ENCODE measurements at regions not wholly inside any gene's neighbourhood (a gene's known extent, or its start where the extent isn't known, plus 50 kb on each side); places are given as distances from the start of the nearest gene placed in this dataset.

GRCh38 chr15:61534986-61535385 is 305.9 kb upstream of the RORA start:
- Histone ChIP-seq H3K4me1 (ENCODE audit: insufficient read depth, low read length) (no peaks in the 10 kb centered on the region), H3K36me3 (ENCODE audit: insufficient read depth, low read length) (no peaks in the 10 kb centered on the region), H3K9ac (ENCODE audit: low read depth, low read length) (no peak overlapping the region), H3K9me3 (ENCODE audit: control insufficient read depth, insufficient read depth, low read length) (no peaks in the 10 kb centered on the region)

DNA sequence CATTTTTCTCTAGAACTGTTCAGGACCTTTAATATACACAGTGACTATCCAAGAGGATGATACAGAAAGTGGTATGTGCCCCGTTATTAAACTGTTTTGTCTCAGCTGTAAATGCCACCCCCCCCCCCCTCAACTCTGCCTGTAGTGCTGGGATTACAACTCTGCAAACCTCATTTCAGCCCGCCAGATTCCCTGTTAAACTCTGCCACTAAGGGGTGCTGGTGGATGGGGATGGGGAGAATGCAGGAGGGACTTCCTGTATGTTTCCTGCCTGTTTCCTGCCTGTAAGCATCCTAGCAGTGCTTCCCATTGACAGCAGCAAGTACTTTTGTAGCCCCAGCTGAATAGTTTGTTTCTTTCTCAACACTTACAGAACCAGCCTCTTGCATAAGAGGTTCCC is 301.7 kb upstream of the RORA start:
- Histone ChIP-seq H3K4me1 (ENCODE audit: insufficient read depth, low read length) (peaks cover 6% of the 10 kb centered on the region; the same call in 1 of the 2 replicates), H3K9ac (ENCODE audit: low read depth, low read length) (no peak overlapping the region), H3K9me3 (ENCODE audit: control insufficient read depth, insufficient read depth, low read length) (no peaks in the 10 kb centered on the region)

GRCh38 chr15:61528581-61528910 is 299.4 kb upstream of the RORA start:
- peaks cover 6% of the 10 kb centered on the region; the same call in 1 of the 2 replicates for H3K4me1 ChIP-seq (ENCODE audit: insufficient read depth, low read length)
- H3K36me3 ChIP-seq (ENCODE audit: insufficient read depth, low read length): no peaks in the 10 kb centered on the region
- H3K9me3 ChIP-seq (ENCODE audit: control insufficient read depth, insufficient read depth, low read length): no peaks in the 10 kb centered on the region
- H3K9ac ChIP-seq (ENCODE audit: low read depth, low read length): no peak overlapping the region

More for the DNA sequence above, 301.7 kb upstream of the RORA start:
- no peaks in the 10 kb centered on the region for H3K36me3 ChIP-seq (ENCODE audit: insufficient read depth, low read length)

DNA sequence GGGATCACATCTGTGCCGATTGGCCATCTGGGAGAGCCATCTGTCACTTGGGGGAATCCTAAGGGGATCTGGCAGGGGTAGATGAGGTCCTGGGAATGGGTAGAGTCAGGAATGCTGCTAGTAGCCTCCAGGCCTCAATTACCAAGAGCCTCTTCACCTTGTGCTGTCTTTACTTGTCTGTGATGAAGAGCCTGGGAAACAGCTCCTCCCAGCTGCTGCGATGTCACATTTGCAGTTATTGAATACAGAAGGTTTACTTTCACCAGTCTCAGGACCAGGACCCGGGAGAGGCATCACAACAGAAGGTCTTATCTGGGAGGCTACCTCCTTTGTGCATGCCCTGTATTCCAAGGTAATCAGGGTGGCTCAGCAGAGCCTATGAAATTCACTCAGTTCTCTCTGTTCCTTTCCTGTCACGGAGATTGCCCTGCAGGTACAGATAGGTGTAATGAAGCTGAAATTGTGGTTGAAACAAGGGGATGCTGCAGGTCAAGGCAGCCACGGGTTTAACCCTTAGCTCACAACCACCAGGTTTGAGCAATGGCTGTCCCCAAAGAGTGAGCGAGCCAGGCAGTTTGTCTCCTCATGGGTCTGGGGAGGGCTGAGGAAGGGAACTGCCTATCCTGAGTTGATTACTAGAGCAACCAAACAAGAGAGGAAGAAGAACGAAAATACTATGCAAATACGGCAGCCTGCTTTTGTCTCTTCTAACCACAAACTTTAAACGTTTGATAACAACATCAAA is 298.9 kb upstream of the RORA start:
- no peak overlapping the region for H3K9ac ChIP-seq (ENCODE audit: low read depth, low read length)

DNA sequence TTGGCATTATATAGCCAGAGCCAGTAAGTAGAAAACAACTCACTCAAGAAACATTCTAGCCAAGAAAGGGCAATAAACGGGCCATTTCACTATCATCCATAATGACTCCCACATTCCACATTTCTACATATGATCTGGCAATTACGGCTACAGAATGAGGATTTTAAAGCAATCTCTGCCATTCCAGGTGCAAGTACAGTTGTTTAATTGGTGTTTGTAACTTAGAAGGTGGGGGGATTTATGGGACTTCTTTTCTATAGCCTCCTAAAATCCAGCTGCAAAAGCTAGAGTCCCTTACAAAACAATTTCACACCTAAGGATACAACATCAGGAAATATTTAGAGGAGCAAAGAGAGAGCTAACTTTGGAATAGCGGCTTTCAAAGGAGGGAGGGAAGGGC is 295.4 kb upstream of the RORA start:
- Histone ChIP-seq H3K9me3 (ENCODE audit: control insufficient read depth, insufficient read depth, low read length) (no peaks in the 10 kb centered on the region), H3K36me3 (ENCODE audit: insufficient read depth, low read length) (no peaks in the 10 kb centered on the region), H3K9ac (ENCODE audit: low read depth, low read length) (no peak overlapping the region), H3K4me1 (ENCODE audit: insufficient read depth, low read length) (peaks cover 6% of the 10 kb centered on the region; the same call in 1 of the 2 replicates)

More for the DNA sequence above, 298.9 kb upstream of the RORA start:
- Histone ChIP-seq H3K9me3 (ENCODE audit: control insufficient read depth, insufficient read depth, low read length) (no peaks in the 10 kb centered on the region), H3K4me1 (ENCODE audit: insufficient read depth, low read length) (peaks cover 6% of the 10 kb centered on the region; the same call in 1 of the 2 replicates), H3K36me3 (ENCODE audit: insufficient read depth, low read length) (no peaks in the 10 kb centered on the region)

- Histone ChIP-seq H3K9me3 (ENCODE audit: control insufficient read depth, insufficient read depth, low read length) (no peaks in the 10 kb centered on the region), H3K9ac (ENCODE audit: low read depth, low read length) (no peak overlapping the region), H3K36me3 (ENCODE audit: insufficient read depth, low read length) (no peaks in the 10 kb centered on the region), H3K4me1 (ENCODE audit: insufficient read depth, low read length) (peaks cover 6% of the 10 kb centered on the region; the same call in 1 of the 2 replicates)
Observed at GRCh38 chr15:61524086-61524485, 295.0 kb upstream of the RORA start.

GRCh38 chr15:61522411-61522810 is 293.3 kb upstream of the RORA start:
- Histone ChIP-seq H3K9ac (ENCODE audit: low read depth, low read length) (no peak overlapping the region), H3K9me3 (ENCODE audit: control insufficient read depth, insufficient read depth, low read length) (no peaks in the 10 kb centered on the region), H3K36me3 (ENCODE audit: insufficient read depth, low read length) (no peaks in the 10 kb centered on the region), H3K4me1 (ENCODE audit: insufficient read depth, low read length) (no peaks in the 10 kb centered on the region)

DNA sequence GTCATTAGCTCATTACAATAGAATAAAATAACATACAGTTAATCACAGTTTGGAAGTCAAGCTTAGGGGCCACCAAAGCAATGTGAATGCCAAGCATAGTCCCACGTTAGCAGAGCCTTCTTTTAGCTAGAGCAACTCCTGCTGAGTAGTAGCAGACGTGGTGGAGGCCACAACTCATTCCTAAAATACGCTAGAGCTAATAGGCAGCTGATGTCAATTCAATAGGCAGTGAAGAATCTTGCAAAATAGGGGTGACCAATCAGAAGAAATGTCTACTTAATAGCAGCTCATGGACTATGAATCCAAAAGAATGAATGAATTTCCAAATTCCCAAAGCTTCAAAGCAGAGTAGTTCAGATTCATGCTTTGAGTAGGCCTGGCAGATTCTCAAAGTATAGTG is 292.9 kb upstream of the RORA start:
- no peaks in the 10 kb centered on the region for H3K4me1 ChIP-seq (ENCODE audit: insufficient read depth, low read length)
- H3K9ac ChIP-seq (ENCODE audit: low read depth, low read length): no peak overlapping the region
- H3K9me3 ChIP-seq (ENCODE audit: control insufficient read depth, insufficient read depth, low read length): no peaks in the 10 kb centered on the region
- H3K36me3 ChIP-seq (ENCODE audit: insufficient read depth, low read length): no peaks in the 10 kb centered on the region

- no peaks in the 10 kb centered on the region for H3K9me3 ChIP-seq (ENCODE audit: control insufficient read depth, insufficient read depth, low read length)
- no peaks in the 10 kb centered on the region for H3K36me3 ChIP-seq (ENCODE audit: insufficient read depth, low read length)
- no peak overlapping the region for H3K9ac ChIP-seq (ENCODE audit: low read depth, low read length)
- no peaks in the 10 kb centered on the region for H3K4me1 ChIP-seq (ENCODE audit: insufficient read depth, low read length)
Observed at GRCh38 chr15:61519296-61519695, 290.2 kb upstream of the RORA start.

DNA sequence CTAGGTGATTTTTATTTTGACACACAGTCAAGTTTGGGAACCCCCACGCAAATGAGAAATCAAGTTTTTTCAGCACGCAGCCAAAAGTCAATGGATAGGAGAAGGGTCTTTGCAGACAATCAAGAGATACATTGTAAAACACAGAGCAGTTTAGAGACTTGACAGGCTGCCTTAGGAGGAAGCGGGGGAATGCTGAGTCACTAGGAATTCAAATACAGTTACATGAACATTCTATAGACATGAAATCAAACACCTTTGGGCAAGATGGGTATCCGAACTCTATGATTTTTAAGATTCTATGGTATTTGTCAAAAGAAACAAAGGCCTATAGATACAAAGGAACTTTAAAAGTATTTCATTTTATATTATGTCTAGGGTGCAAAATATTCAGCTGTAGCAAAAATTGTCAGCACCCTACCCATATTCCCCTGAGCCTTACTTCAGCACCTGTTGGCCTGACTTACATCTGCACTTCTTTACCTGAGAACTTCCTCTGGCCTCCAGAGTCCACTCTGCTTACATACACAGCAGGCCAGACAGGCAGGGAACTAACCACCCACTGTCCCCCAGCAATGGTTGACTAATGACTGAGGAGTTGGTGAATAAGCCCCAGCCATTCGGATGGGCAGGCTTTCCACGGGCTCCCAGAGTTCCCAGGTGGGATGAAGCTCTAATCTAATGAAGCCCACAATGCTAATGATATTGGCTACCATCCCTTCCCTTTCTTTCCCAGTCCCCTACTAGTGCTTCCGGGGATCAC is 289.3 kb upstream of the RORA start:
- Histone ChIP-seq H3K9ac (ENCODE audit: low read depth, low read length) (no peak overlapping the region), H3K9me3 (ENCODE audit: control insufficient read depth, insufficient read depth, low read length) (no peaks in the 10 kb centered on the region), H3K36me3 (ENCODE audit: insufficient read depth, low read length) (no peaks in the 10 kb centered on the region), H3K4me1 (ENCODE audit: insufficient read depth, low read length) (no peaks in the 10 kb centered on the region)

GRCh38 chr15:61517776-61518175 is 288.7 kb upstream of the RORA start:
- Histone ChIP-seq H3K4me1 (ENCODE audit: insufficient read depth, low read length) (no peaks in the 10 kb centered on the region), H3K9ac (ENCODE audit: low read depth, low read length) (no peak overlapping the region), H3K36me3 (ENCODE audit: insufficient read depth, low read length) (no peaks in the 10 kb centered on the region), H3K9me3 (ENCODE audit: control insufficient read depth, insufficient read depth, low read length) (no peaks in the 10 kb centered on the region)

DNA sequence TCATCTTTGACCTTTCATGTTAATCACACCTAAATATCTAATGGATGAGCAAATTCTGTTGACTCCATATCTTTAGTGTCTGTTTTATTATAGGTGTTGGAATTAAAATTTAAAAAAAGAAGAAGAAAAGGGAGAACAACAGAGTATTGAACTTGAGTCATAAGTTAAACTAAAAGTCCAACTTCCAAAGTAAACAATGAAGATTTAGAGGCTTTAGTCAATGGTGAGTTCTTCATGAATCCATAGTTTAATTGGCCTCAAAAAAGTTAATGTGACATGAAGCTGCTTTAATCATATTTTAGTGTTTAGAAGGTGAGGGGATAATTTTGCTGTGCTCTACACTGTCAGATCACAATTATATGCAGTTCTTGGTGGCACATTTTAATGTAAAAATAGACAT is 288.2 kb upstream of the RORA start:
- no peaks in the 10 kb centered on the region for H3K36me3 ChIP-seq (ENCODE audit: insufficient read depth, low read length)
- no peak overlapping the region for H3K9ac ChIP-seq (ENCODE audit: low read depth, low read length)
- no peaks in the 10 kb centered on the region for H3K9me3 ChIP-seq (ENCODE audit: control insufficient read depth, insufficient read depth, low read length)
- H3K4me1 ChIP-seq (ENCODE audit: insufficient read depth, low read length): no peaks in the 10 kb centered on the region

DNA sequence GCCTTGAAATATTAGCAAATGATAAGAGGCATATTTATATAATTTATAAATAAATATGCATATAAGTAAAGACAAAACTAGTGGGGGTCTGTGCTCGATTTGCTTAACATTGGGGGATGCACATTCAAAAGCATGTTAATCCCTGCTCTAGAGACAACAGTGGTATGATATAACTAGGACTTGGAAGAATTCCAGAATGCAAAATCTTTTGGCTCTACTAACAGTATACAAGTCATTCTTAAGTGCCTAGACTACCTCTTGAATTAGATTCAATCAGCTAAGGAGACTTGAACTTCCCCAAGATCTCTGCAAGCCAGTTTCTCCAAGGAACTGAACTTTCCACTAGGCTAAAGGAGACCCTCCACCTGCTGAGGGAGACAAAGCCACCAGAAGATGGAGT is 282.7 kb upstream of the RORA start:
- H3K36me3 ChIP-seq (ENCODE audit: insufficient read depth, low read length): no peaks in the 10 kb centered on the region
- H3K4me1 ChIP-seq (ENCODE audit: insufficient read depth, low read length): no peaks in the 10 kb centered on the region
- no peaks in the 10 kb centered on the region for H3K9me3 ChIP-seq (ENCODE audit: control insufficient read depth, insufficient read depth, low read length)
- H3K9ac ChIP-seq (ENCODE audit: low read depth, low read length): no peak overlapping the region

DNA sequence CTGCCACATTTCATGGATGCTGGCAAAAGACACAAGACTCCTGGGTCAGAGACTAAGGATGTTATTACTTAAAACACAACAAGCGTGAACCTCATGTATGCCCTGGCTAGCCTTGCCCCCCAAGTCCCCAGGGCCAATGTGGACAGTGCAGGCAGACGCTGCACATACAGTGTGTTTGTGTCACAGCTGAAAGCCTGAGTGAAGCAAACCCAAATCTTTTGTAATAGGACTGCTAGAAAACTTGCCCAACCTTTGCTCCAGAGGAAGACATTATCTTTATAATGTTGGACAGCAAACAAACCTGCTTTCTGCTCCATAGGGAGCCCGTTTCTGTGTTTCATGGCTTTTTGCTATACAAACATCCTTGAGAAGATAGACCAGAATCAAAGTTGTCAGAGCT is 282.0 kb upstream of the RORA start:
- no peaks in the 10 kb centered on the region for H3K9me3 ChIP-seq (ENCODE audit: control insufficient read depth, insufficient read depth, low read length)
- no peak overlapping the region for H3K9ac ChIP-seq (ENCODE audit: low read depth, low read length)

GRCh38 chr15:61509327-61509840 is 280.3 kb upstream of the RORA start:
- Histone ChIP-seq H3K4me1 (ENCODE audit: insufficient read depth, low read length) (no peaks in the 10 kb centered on the region), H3K9me3 (ENCODE audit: control insufficient read depth, insufficient read depth, low read length) (no peaks in the 10 kb centered on the region), H3K36me3 (ENCODE audit: insufficient read depth, low read length) (no peaks in the 10 kb centered on the region), H3K9ac (ENCODE audit: low read depth, low read length) (no peak overlapping the region)

More for the DNA sequence above, 282.0 kb upstream of the RORA start:
- Histone ChIP-seq H3K4me1 (ENCODE audit: insufficient read depth, low read length) (no peaks in the 10 kb centered on the region), H3K36me3 (ENCODE audit: insufficient read depth, low read length) (no peaks in the 10 kb centered on the region)

Data from ES-I3 (cell line).